HG03520 (cell line): ENCODE measurements at regions not wholly inside any gene's neighbourhood (a gene's known extent, or its start where the extent isn't known, plus 50 kb on each side); places are given as distances from the start of the nearest gene placed in this dataset.

Experiments used
- ATAC-seq: cut with Tn5 transposase; IDR thresholded peaks from one replicate; pipeline ENCODE4 v1.9.1; 2021; ENCODE audit warnings: mild to moderate bottlenecking, moderate library complexity; ENCODE audit not compliant: unreplicated experiment

GRCh38 chr2:83585250-83585649, 873.8 kb downstream of the SUCLG1 start:
- no peak for ATAC-seq

- no peak for ATAC-seq
Observed at GRCh38 chr2:83584672-83585071, 874.4 kb downstream of the SUCLG1 start.

- ATAC-seq: no peak
Observed at GRCh38 chr2:83582589-83582988, 876.5 kb downstream of the SUCLG1 start.

- ATAC-seq: no peak
Observed at GRCh38 chr2:83579507-83579906, 879.6 kb downstream of the SUCLG1 start.

GRCh38 chr2:83578405-83578804, 880.7 kb downstream of the SUCLG1 start:
- no peak for ATAC-seq

- no peak for ATAC-seq
Observed at GRCh38 chr2:83574614-83575013, 884.5 kb downstream of the SUCLG1 start.

GRCh38 chr2:83573060-83573459, 886.0 kb downstream of the SUCLG1 start:
- ATAC-seq: no peak

- no peak for ATAC-seq
Observed at GRCh38 chr2:83572400-83572799, 886.7 kb downstream of the SUCLG1 start.

- ATAC-seq: no peak
Observed at GRCh38 chr2:83567551-83567950, 891.5 kb downstream of the SUCLG1 start.

- ATAC-seq: no peak
Observed at GRCh38 chr2:83565626-83566025, 893.5 kb downstream of the SUCLG1 start.

GRCh38 chr2:83565181-83565580, 893.9 kb downstream of the SUCLG1 start:
- no peak for ATAC-seq

- no peak for ATAC-seq
Observed at GRCh38 chr2:83561592-83561991, 897.5 kb downstream of the SUCLG1 start.

- ATAC-seq: no peak
Observed at GRCh38 chr2:83536556-83536955, 922.5 kb downstream of the SUCLG1 start.

GRCh38 chr2:83534416-83534815, 924.7 kb downstream of the SUCLG1 start:
- no peak for ATAC-seq

GRCh38 chr2:83531206-83531826, 927.8 kb downstream of the SUCLG1 start:
- no peak for ATAC-seq

- no peak for ATAC-seq
Observed at GRCh38 chr2:83528767-83529166, 930.3 kb downstream of the SUCLG1 start.

GRCh38 chr2:83522891-83523493, 936.1 kb downstream of the SUCLG1 start:
- no peak for ATAC-seq

- ATAC-seq: no peak
Observed at GRCh38 chr2:83517727-83518368, 941.2 kb downstream of the SUCLG1 start.

GRCh38 chr2:83516503-83516902, 942.6 kb downstream of the SUCLG1 start:
- no peak for ATAC-seq

GRCh38 chr2:83487451-83487850, 971.6 kb downstream of the SUCLG1 start:
- ATAC-seq: no peak

- ATAC-seq: no peak
Observed at GRCh38 chr2:83481436-83481835, 977.6 kb downstream of the SUCLG1 start.

- ATAC-seq: no peak
Observed at GRCh38 chr2:83478037-83478436, 981.0 kb downstream of the SUCLG1 start.
